K562 (cell line): ENCODE measurements at regions not wholly inside any gene's neighbourhood (a gene's known extent, or its start where the extent isn't known, plus 50 kb on each side); places are given as distances from the start of the nearest gene placed in this dataset.

Source experiments
- ATAC-seq: fragments of 200-7000 bp; cut with Tn5 transposase; 3 replicates; pipeline ENCODE4 v1.9.1; 2020; ENCODE audit warnings: moderate library complexity
- BruUV-seq: library from RNA; stranded (reverse); fragments of 400-500 nt; replicated peaks from 2 replicates; lab custom pipeline; 2021; lab: Mats Ljungman, UMichigan
- CTCF ChIA-PET: fragments of 300-600 bp; formaldehyde crosslinking; extraction: SDS; loops from one replicate; lab custom pipeline; 2021; ENCODE audit warnings: low intra/inter-chr PET ratio; lab: Yijun Ruan, JAX
- POLR2A ChIA-PET: fragments of 300-600, 350-650 bp; sonication (Branson Sonifier 250); formaldehyde crosslinking; extraction: SDS; loops from one replicate; lab custom pipeline; 2021; ENCODE audit warnings: antibody characterized with exemption, inconsistent platforms; lab: Yijun Ruan, JAX
- DNase-seq, 4 experiments: peaks; one replicate each; pipeline versions ENCODE4 v3.0.0 to v3.0.0-alpha.2; 2011 to 2018; ENCODE audit warnings: low spot score in 3 of 4, mixed read lengths in 3 of 4; ENCODE audit errors: extremely low read depth in 1 of 4
- FAIRE-seq: peaks from 2 replicates; lab custom pipeline; 2011; peaks lifted over from hg19 to GRCh38; lab: Jason Lieb, UNC
- H2AFZ ChIP-seq: 2 replicates; pipeline ENCODE4 v1.6.0; 2011; ENCODE audit warnings: low read depth, low read length, control low read depth, inconsistent platforms
- H3K27ac ChIP-seq: fragments of 200-600 bp; 3 replicates; pipeline ENCODE4 v1.8.0; 2011; ENCODE audit warnings: low read depth, mild to moderate bottlenecking, control low read depth, inconsistent platforms, low read length, moderate library complexity, mixed read lengths; ENCODE audit errors: extremely low read depth
- H3K27me3 ChIP-seq, 2 experiments: fragments of 300-600 bp in 1 of 2; 2 replicates in 1 of 2; 3 replicates in 1 of 2; pipeline versions ENCODE4 v1.6.0 to v1.8.0; 2011; ENCODE audit warnings: inconsistent platforms in 2 of 2, low read length in 2 of 2, mild to moderate bottlenecking in 1 of 2, mixed read lengths in 1 of 2, moderate library complexity in 1 of 2; ENCODE audit not compliant: control insufficient read depth in 2 of 2, insufficient read depth in 2 of 2
- H3K36me3 ChIP-seq: fragments of 300-600 bp; 3 replicates; pipeline ENCODE4 v1.8.0; 2011; ENCODE audit warnings: mild to moderate bottlenecking, low read length, inconsistent platforms; ENCODE audit not compliant: control insufficient read depth, insufficient read depth
- H3K4me1 ChIP-seq, 2 experiments: fragments of 200-600 bp in 1 of 2; replicated peaks in 1 of 2; 2 replicates in 1 of 2; 3 replicates in 1 of 2; pipeline versions ENCODE4 v1.5.1 to v1.8.0; 2011; ENCODE audit warnings: inconsistent platforms in 2 of 2, low read length in 2 of 2, mild to moderate bottlenecking in 1 of 2, mixed read lengths in 1 of 2, moderate library complexity in 1 of 2; ENCODE audit not compliant: control insufficient read depth in 2 of 2, insufficient read depth in 2 of 2
- H3K4me2 ChIP-seq: 2 replicates; pipeline ENCODE4 v1.6.1; 2011; ENCODE audit warnings: low read length, control low read depth, inconsistent platforms, mixed read lengths; ENCODE audit not compliant: insufficient read depth
- H3K4me3 ChIP-seq: fragments of 200-600 bp; sonication (generic), shearing (Covaris generic); 2 replicates; pipeline ENCODE4 v1.5.1; 2016; ENCODE audit warnings: control low read depth, inconsistent platforms
- H3K79me2 ChIP-seq: fragments of 200-600 bp; 3 replicates; pipeline ENCODE4 v1.8.0; 2011; ENCODE audit warnings: low read length, inconsistent platforms; ENCODE audit not compliant: control insufficient read depth, insufficient read depth
- H3K9ac ChIP-seq, 2 experiments: 2 replicates each; pipeline versions ENCODE4 v1.6.0 to v1.6.1; 2011; ENCODE audit warnings: low read depth in 2 of 2, low read length in 2 of 2, control low read depth in 1 of 2, inconsistent platforms in 1 of 2, mild to moderate bottlenecking in 1 of 2, mixed read lengths in 1 of 2; ENCODE audit not compliant: insufficient read depth in 1 of 2
- H3K9me1 ChIP-seq: one replicate; pipeline ENCODE4 v1.6.0; 2011; ENCODE audit warnings: inconsistent platforms, mild to moderate bottlenecking, low read length, moderate library complexity; ENCODE audit not compliant: control insufficient read depth, insufficient read depth
- H3K9me3 ChIP-seq: replicated peaks from 2 replicates; pipeline ENCODE4 v1.5.1; 2011; ENCODE audit warnings: low read depth, low read length, inconsistent platforms; ENCODE audit not compliant: control insufficient read depth, insufficient read depth
- H4K20me1 ChIP-seq: replicated peaks from 2 replicates; pipeline ENCODE4 v1.6.1; 2011; ENCODE audit warnings: low read length, inconsistent platforms, mixed read lengths; ENCODE audit not compliant: control insufficient read depth, insufficient read depth
- HNRNPL ChIP-seq: fragments of 200-400 bp; formaldehyde crosslinking; IDR thresholded peaks from 2 replicates; pipeline ENCODE4 v1.6.1; 2017; ENCODE audit warnings: low read depth, mild to moderate bottlenecking, low read length
- MIER1 ChIP-seq: fragments of 450-650 bp; IDR thresholded peaks from 2 replicates; pipeline ENCODE4 v1.6.1; 2016; ENCODE audit warnings: antibody characterized with exemption, mild to moderate bottlenecking, low read depth
- NEUROD1 ChIP-seq: fragments of 150-350 bp; IDR thresholded peaks from 2 replicates; pipeline ENCODE4 v1.6.1; 2014; ENCODE audit warnings: borderline replicate concordance, low read length, low read depth; ENCODE audit not compliant: partially characterized antibody
- PPARD ChIP-seq: fragments of 250-450 bp; sonication (Bioruptor Pico); IDR thresholded peaks from 2 replicates; pipeline ENCODE4 v1.8.0; 2022; ENCODE audit warnings: inconsistent platforms, mild to moderate bottlenecking, moderate library complexity
- STAT5A ChIP-seq: IDR thresholded peaks from 2 replicates; pipeline ENCODE4 v1.6.1; 2012; ENCODE audit warnings: low read length, inconsistent platforms, borderline replicate concordance
- ZNF57 ChIP-seq: fragments of 450-650 bp; formaldehyde crosslinking; IDR thresholded peaks from 2 replicates; pipeline ENCODE4 v1.4.0; 2020; ENCODE audit warnings: mild to moderate bottlenecking, moderate library complexity
- WGBS: fragments of 100-300 bp; shearing (Covaris generic); methylation state at CpG from one replicate; pipeline ENCODE4 v1.1.6; 2016; ENCODE audit warnings: low coverage, mixed read lengths; ENCODE audit not compliant: insufficient coverage; ENCODE audit errors: missing lambda C conversion rate; 5-methylcytosine and 5-hydroxymethylcytosine counted together
- in situ Hi-C: fragments of 300-500 bp; cut with MboI; formaldehyde crosslinking; loops from 4 replicates; pipeline ENCODE4 v1.15.0; 2018; ENCODE audit warnings: inconsistent platforms, mixed read lengths
- intact Hi-C: fragments of 100-400 bp; cut with micrococcal nuclease; formaldehyde crosslinking; loops from 2 replicates; pipeline ENCODE4 v1.14.2; 2022
- TF ChIP-seq, protein P1 (sequence below): fragments of 250-450 bp; sonication (Bioruptor Pico); IDR thresholded peaks from 2 replicates; pipeline ENCODE4 v1.8.0; 2022; ENCODE audit warnings: moderate library complexity, mild to moderate bottlenecking, inconsistent platforms
- TF ChIP-seq, protein P2 (sequence below): fragments of 450-650 bp; IDR thresholded peaks from 2 replicates; pipeline ENCODE4 v1.6.1; 2016; ENCODE audit warnings: low read depth, mild to moderate bottlenecking, moderate library complexity

DNA sequence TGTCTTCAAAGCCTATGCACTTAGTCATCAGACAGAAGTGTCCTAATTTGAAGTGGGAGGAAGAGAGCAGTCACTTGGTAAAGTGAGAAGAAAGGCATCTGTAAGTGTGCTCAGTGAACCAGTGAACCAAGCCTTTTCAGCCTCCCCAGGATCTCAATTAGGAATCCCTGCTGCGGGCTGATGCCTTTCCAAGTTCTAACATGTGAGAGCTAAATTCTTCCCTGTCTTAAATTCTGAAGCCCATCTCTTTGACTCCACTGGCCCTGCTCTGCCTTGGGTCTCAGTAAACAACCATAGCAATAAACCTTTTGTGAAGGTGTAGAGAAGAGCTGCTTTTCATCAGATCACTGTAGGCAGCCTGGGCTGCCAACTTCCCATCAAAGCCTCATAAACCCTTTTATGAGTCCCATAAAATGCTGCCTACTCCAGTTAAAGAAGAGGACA is 701.2 kb upstream of the LCORL start:
- no peak overlapping the region for H2AFZ ChIP-seq
- H3K36me3 ChIP-seq, result no peaks in the 10 kb centered on the region
- H3K9me3 ChIP-seq, result no peaks in the 10 kb centered on the region
- no peak overlapping the region for H3K27ac ChIP-seq
- ChIA-PET POLR2A (no interaction called here), CTCF (no interaction called here)
- intact Hi-C loops, result no loop called here
- H3K4me3 ChIP-seq, result no peak overlapping the region
- no peak overlapping the region for H3K9ac ChIP-seq
- no peaks in the 10 kb centered on the region for H3K9me1 ChIP-seq
- WGBS, result 0% methylated on average over 1 of the region's 1 CpG
- no peaks in the 10 kb centered on the region for H3K79me2 ChIP-seq
- no peak for FAIRE-seq
- no peak for ATAC-seq
- no TSS peak for BruUV-seq
- H3K4me2 ChIP-seq, result no peak overlapping the region
- H3K27me3 ChIP-seq, result no peaks in the 10 kb centered on the region
- in situ Hi-C loops, result no loop called here
- DNase-seq, result no peak
- TF ChIP-seq, protein P1, sequence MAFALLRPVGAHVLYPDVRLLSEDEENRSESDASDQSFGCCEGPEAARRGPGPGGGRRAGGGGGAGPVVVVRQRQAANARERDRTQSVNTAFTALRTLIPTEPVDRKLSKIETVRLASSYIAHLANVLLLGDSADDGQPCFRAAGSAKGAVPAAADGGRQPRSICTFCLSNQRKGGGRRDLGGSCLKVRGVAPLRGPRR (CRISPR knock-in tag), result no peak
- no peak for TF ChIP-seq HNRNPL
- TF ChIP-seq PPARD (CRISPR knock-in tag), result no peak
- TF ChIP-seq MIER1, result no peak
- TF ChIP-seq, protein P2, sequence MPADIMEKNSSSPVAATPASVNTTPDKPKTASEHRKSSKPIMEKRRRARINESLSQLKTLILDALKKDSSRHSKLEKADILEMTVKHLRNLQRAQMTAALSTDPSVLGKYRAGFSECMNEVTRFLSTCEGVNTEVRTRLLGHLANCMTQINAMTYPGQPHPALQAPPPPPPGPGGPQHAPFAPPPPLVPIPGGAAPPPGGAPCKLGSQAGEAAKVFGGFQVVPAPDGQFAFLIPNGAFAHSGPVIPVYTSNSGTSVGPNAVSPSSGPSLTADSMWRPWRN, result no peak
- no peak for TF ChIP-seq NEUROD1
- TF ChIP-seq ZNF57 (CRISPR knock-in tag), result no peak
- TF ChIP-seq STAT5A, result no peak
- no peaks in the 10 kb centered on the region for H3K4me1 ChIP-seq
- no peaks in the 10 kb centered on the region for H4K20me1 ChIP-seq
